HCT116 (cell line): ENCODE measurements at regions not wholly inside any gene's neighbourhood (a gene's known extent, or its start where the extent isn't known, plus 50 kb on each side); places are given as distances from the start of the nearest gene placed in this dataset.

Source experiments
- ATAC-seq: fragments of 200-7000 bp; cut with Tn5 transposase; 2 replicates; pipeline ENCODE4 v1.9.1; 2020; ENCODE audit warnings: mild to moderate bottlenecking, moderate library complexity
- BruUV-seq: library from RNA; stranded (reverse); fragments of 400-500 nt; replicated peaks from 2 replicates; lab custom pipeline; 2021; lab: Mats Ljungman, UMichigan
- CTCF ChIA-PET: fragments of 300-600 bp; sonication (Branson Sonifier 250); formaldehyde crosslinking; loops from one replicate; lab custom pipeline; 2021; ENCODE audit warnings: antibody characterized with exemption; lab: Charles Lee
- POLR2A ChIA-PET: fragments of 300-600, 350-600 bp; sonication (Branson Sonifier 250); formaldehyde crosslinking; loops from one replicate; lab custom pipeline; 2021; ENCODE audit warnings: antibody characterized with exemption; lab: Charles Lee
- RAD21 ChIA-PET, 2 experiments: fragments of 300-600 bp; sonication (Branson Sonifier 250); formaldehyde crosslinking; loops; one replicate each; lab custom pipeline; 2023; ENCODE audit warnings: low total read pairs in 2 of 2; ENCODE audit not compliant: uncharacterized antibody in 2 of 2, unreplicated experiment in 2 of 2, low non-redundant PET in 1 of 2; lab: Charles Lee
- DNase-seq: peaks from one replicate; pipeline ENCODE4 v3.0.0-alpha.2; 2010; ENCODE audit warnings: low read depth, low spot score
- H2AFZ ChIP-seq: fragments of 200-600 bp; shearing (Covaris generic), sonication (generic); 2 replicates; pipeline ENCODE4 v1.6.1; 2017; ENCODE audit warnings: low read depth, mixed run types, mixed read lengths, antibody characterized with exemption, low read length; ENCODE audit not compliant: poor library complexity, severe bottlenecking
- H3K27ac ChIP-seq: 2 replicates; pipeline ENCODE4 v1.5.1; 2012; ENCODE audit warnings: low read depth, low read length
- H3K27me3 ChIP-seq: fragments of 200-600 bp; sonication (generic); 2 replicates; pipeline ENCODE4 v1.6.1; 2016; ENCODE audit warnings: mixed run types, low read length, mixed read lengths; ENCODE audit not compliant: insufficient read depth
- H3K36me3 ChIP-seq, 2 experiments: fragments of 200-500 bp in 1 of 2; fragments of 200-600 bp in 1 of 2; sonication (Bioruptor generic) in 1 of 2; sonication (generic) in 1 of 2; 2 replicates each; pipeline versions ENCODE4 v1.5.1 to v1.6.1; 2014 to 2016; ENCODE audit warnings: low read length in 2 of 2, inconsistent platforms in 1 of 2, mixed read lengths in 1 of 2, mixed run types in 1 of 2; ENCODE audit not compliant: insufficient read depth in 2 of 2, control insufficient read depth in 1 of 2
- H3K4me1 ChIP-seq, 2 experiments: fragments of 200-600 bp in 1 of 2; sonication (generic) in 1 of 2; 2 replicates each; pipeline versions ENCODE4 v1.5.1 to v1.6.1; 2012 to 2017; ENCODE audit warnings: low read length in 2 of 2, inconsistent platforms in 1 of 2, mild to moderate bottlenecking in 1 of 2, mixed read lengths in 1 of 2, mixed run types in 1 of 2, moderate library complexity in 1 of 2; ENCODE audit not compliant: insufficient read depth in 2 of 2, control insufficient read depth in 1 of 2
- H3K4me2 ChIP-seq: fragments of 200-600 bp; sonication (generic); 2 replicates; pipeline ENCODE4 v1.6.1; 2017; ENCODE audit warnings: mixed run types, low read length, mixed read lengths
- H3K4me3 ChIP-seq, 2 experiments: fragments of 200-600 bp in 1 of 2; sonication (generic) in 1 of 2; replicated peaks in 1 of 2; 2 replicates each; pipeline ENCODE4 v1.5.1; 2011 to 2016; ENCODE audit warnings: low read length in 2 of 2, control low read depth in 1 of 2, low read depth in 1 of 2, mild to moderate bottlenecking in 1 of 2, mixed read lengths in 1 of 2, mixed run types in 1 of 2
- H3K79me2 ChIP-seq: fragments of 200-600 bp; sonication (generic); 2 replicates; pipeline ENCODE4 v1.6.1; 2017; ENCODE audit warnings: mild to moderate bottlenecking, mixed run types, low read length, moderate library complexity, mixed read lengths; ENCODE audit not compliant: insufficient read depth
- H3K9ac ChIP-seq: fragments of 200-600 bp; sonication (generic); 2 replicates; pipeline ENCODE4 v1.6.1; 2016; ENCODE audit warnings: low read length, mixed read lengths
- H3K9me2 ChIP-seq: fragments of 200-600 bp; sonication (generic), shearing (Covaris generic); 2 replicates; pipeline ENCODE4 v1.6.1; 2017; ENCODE audit warnings: mixed run types, mild to moderate bottlenecking, moderate library complexity; ENCODE audit not compliant: insufficient read depth
- H3K9me3 ChIP-seq, 2 experiments: fragments of 200-500 bp in 1 of 2; fragments of 200-600 bp in 1 of 2; sonication (Bioruptor generic) in 1 of 2; sonication (generic) in 1 of 2; 2 replicates each; pipeline ENCODE4 v1.6.1; 2014 to 2017; ENCODE audit warnings: low read length in 2 of 2, mixed read lengths in 2 of 2, inconsistent platforms in 1 of 2, low read depth in 1 of 2, mild to moderate bottlenecking in 1 of 2, mixed run types in 1 of 2, moderate library complexity in 1 of 2; ENCODE audit not compliant: control insufficient read depth in 1 of 2, insufficient read depth in 1 of 2
- H4K20me1 ChIP-seq: fragments of 200-600 bp; sonication (generic), shearing (Covaris generic); 2 replicates; pipeline ENCODE4 v1.6.1; 2017; ENCODE audit warnings: mixed run types, mild to moderate bottlenecking, moderate library complexity; ENCODE audit not compliant: insufficient read depth
- CBX3 ChIP-seq: IDR thresholded peaks from 2 replicates; pipeline ENCODE4 v1.6.1; 2012; ENCODE audit warnings: low read depth
- CEBPB ChIP-seq: IDR thresholded peaks from 2 replicates; pipeline ENCODE4 v1.6.1; 2012; ENCODE audit warnings: low read depth
- ELF1 ChIP-seq: IDR thresholded peaks from 2 replicates; pipeline ENCODE4 v1.6.1; 2012; ENCODE audit warnings: low read depth, borderline replicate concordance
- FOSL1 ChIP-seq: IDR thresholded peaks from 2 replicates; pipeline ENCODE4 v1.6.1; 2012; ENCODE audit warnings: low read depth
- JUND ChIP-seq: IDR thresholded peaks from 2 replicates; pipeline ENCODE4 v1.6.1; 2012
- POLR2AphosphoS5 ChIP-seq: IDR thresholded peaks from 2 replicates; pipeline ENCODE4 v1.6.1; 2011; ENCODE audit warnings: mild to moderate bottlenecking, low read depth, low read length, moderate library complexity
- SIN3A ChIP-seq: IDR thresholded peaks from 2 replicates; pipeline ENCODE4 v1.6.1; 2012; ENCODE audit warnings: low read depth
- SRF ChIP-seq: IDR thresholded peaks from 2 replicates; pipeline ENCODE4 v1.6.1; 2012; ENCODE audit warnings: low read depth
- YY1 ChIP-seq: IDR thresholded peaks from 2 replicates; pipeline ENCODE4 v1.6.1; 2011; ENCODE audit warnings: low read length, low read depth, moderate library complexity, mild to moderate bottlenecking; ENCODE audit not compliant: insufficient replicate concordance; ENCODE audit errors: extremely low read depth
- ZFX ChIP-seq: fragments of 450-650 bp; IDR thresholded peaks from 2 replicates; pipeline ENCODE4 v1.6.1; 2017
- intact Hi-C: fragments of 100-400 bp; cut with micrococcal nuclease; formaldehyde crosslinking; loops from 2 replicates; pipeline ENCODE4 v1.10.0; 2022
- TF ChIP-seq, protein P1 (sequence below): IDR thresholded peaks from 2 replicates; pipeline ENCODE4 v1.6.1; 2011; ENCODE audit warnings: mild to moderate bottlenecking, low read length, moderate library complexity; ENCODE audit not compliant: insufficient replicate concordance; ENCODE audit errors: extremely low read depth
- TF ChIP-seq, protein P2 (sequence below): IDR thresholded peaks from 2 replicates; pipeline ENCODE4 v1.6.1; 2012; ENCODE audit warnings: low read depth
- TF ChIP-seq, protein P3 (sequence below), 3 experiments: fragments of 200-600 bp in 1 of 3; sonication (generic) in 1 of 3; IDR thresholded peaks in 2 of 3; conservative IDR thresholded peaks in 1 of 3; 2 replicates each; pipeline ENCODE4 v1.5.1; 2012 to 2017; ENCODE audit warnings: low read depth in 2 of 3, low read length in 2 of 3, antibody characterized with exemption in 1 of 3, borderline replicate concordance in 1 of 3, control low read depth in 1 of 3, mild to moderate bottlenecking in 1 of 3, mixed read lengths in 1 of 3, mixed run types in 1 of 3, moderate library complexity in 1 of 3; ENCODE audit not compliant: insufficient read depth in 1 of 3

DNA sequence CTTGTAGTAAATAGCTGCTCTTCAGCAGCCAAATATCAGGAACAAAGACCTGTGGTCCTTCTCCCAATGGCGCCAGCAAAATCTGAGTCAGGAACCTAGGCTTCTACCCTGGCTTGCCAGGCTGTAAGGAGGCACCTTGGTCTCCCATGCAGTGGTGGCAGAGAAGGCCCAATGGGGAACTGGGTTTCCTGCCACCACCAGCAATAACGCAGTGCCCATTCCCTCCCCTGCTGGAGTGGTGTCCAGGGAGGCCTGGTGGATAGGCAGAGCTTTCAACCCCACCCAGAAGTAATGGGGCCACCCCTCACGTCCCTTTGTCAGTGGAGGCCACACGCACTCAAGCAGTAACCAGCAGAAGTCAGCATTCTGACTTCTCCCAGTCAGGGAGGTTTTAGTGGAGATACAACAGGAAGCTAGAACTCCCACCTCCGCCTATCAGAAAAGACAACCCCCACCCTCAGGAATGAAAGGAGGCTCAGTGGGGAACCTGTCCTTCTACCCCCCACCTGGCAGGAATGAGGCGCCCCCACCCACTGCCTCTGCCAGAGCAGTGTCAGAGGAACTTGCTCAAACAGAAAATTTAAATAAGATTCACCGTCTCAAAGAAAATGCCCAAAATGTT, 132.4 kb downstream of the COPS8 start:
- POLR2A ChIA-PET: no interaction called here
- Histone ChIP-seq H3K27me3 (peaks cover 3% of the 10 kb centered on the region; the same call in 1 of the 2 replicates), H3K4me1 (peaks cover 0 to 2% of the 10 kb centered on the region in 2 experiments; a peak in 1 of 4 replicates), H3K27ac (no peak overlapping the region), H4K20me1 (no peaks in the 10 kb centered on the region), H3K9ac (no peak overlapping the region), H3K4me3 (no peak overlapping the region), H3K9me3 (no peaks in the 10 kb centered on the region), H3K36me3 (no peaks in the 10 kb centered on the region), H3K79me2 (no peaks in the 10 kb centered on the region), H2AFZ (no peak overlapping the region), H3K9me2 (no peaks in the 10 kb centered on the region), H3K4me2 (no peak overlapping the region)
- TF ChIP-seq FOSL1 (no peak), YY1 (no peak), SIN3A (no peak), CEBPB (no peak)
- CTCF ChIA-PET: no interaction called here
- RAD21 ChIA-PET: no interaction called here
- DNase-seq: no peak
- BruUV-seq: no TSS peak
- intact Hi-C loops: no loop called here
- no peak for ATAC-seq

DNA sequence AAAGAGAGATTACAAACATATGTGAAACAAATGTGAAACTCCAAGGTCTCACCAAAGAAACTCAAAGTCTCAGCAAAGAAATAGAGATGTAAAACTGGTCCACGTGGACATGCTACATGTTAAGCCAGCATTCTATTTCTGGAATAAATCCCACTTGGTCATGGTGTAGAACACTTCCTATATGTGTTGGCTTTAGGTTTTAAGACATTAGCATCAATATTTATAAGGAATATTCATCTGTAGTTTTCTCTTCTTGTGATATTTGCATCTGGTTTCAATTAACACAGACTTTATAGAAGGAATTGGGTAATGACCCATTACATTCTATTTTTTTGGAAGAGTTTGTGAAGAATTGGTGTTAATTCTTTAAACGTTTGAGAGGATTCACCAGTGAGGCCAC, 133.1 kb downstream of the COPS8 start:
- Histone ChIP-seq H3K27ac (no peak overlapping the region), H2AFZ (no peak overlapping the region), H4K20me1 (no peaks in the 10 kb centered on the region), H3K4me1 (peaks cover 0 to 7% of the 10 kb centered on the region in 2 experiments; a peak in 1 of 4 replicates), H3K4me2 (no peak overlapping the region), H3K79me2 (no peaks in the 10 kb centered on the region), H3K36me3 (no peaks in the 10 kb centered on the region), H3K27me3 (peaks cover 3% of the 10 kb centered on the region; the same call in 1 of the 2 replicates), H3K4me3 (no peak overlapping the region), H3K9me3 (no peaks in the 10 kb centered on the region), H3K9me2 (no peaks in the 10 kb centered on the region), H3K9ac (no peak overlapping the region)
- DNase-seq: no peak
- ChIA-PET RAD21 (no interaction called here), POLR2A (no interaction called here), CTCF (no interaction called here)
- no peak for ATAC-seq
- intact Hi-C loops: no loop called here
- BruUV-seq: no TSS peak
- TF ChIP-seq, protein P1, sequence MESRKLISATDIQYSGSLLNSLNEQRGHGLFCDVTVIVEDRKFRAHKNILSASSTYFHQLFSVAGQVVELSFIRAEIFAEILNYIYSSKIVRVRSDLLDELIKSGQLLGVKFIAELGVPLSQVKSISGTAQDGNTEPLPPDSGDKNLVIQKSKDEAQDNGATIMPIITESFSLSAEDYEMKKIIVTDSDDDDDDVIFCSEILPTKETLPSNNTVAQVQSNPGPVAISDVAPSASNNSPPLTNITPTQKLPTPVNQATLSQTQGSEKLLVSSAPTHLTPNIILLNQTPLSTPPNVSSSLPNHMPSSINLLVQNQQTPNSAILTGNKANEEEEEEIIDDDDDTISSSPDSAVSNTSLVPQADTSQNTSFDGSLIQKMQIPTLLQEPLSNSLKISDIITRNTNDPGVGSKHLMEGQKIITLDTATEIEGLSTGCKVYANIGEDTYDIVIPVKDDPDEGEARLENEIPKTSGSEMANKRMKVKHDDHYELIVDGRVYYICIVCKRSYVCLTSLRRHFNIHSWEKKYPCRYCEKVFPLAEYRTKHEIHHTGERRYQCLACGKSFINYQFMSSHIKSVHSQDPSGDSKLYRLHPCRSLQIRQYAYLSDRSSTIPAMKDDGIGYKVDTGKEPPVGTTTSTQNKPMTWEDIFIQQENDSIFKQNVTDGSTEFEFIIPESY: no peak
- TF ChIP-seq SRF (no peak), JUND (no peak), SIN3A (no peak), POLR2AphosphoS5 (no peak), FOSL1 (no peak), CBX3 (no peak), ELF1 (no peak), ZFX (no peak), CEBPB (no peak)
- TF ChIP-seq, protein P2, sequence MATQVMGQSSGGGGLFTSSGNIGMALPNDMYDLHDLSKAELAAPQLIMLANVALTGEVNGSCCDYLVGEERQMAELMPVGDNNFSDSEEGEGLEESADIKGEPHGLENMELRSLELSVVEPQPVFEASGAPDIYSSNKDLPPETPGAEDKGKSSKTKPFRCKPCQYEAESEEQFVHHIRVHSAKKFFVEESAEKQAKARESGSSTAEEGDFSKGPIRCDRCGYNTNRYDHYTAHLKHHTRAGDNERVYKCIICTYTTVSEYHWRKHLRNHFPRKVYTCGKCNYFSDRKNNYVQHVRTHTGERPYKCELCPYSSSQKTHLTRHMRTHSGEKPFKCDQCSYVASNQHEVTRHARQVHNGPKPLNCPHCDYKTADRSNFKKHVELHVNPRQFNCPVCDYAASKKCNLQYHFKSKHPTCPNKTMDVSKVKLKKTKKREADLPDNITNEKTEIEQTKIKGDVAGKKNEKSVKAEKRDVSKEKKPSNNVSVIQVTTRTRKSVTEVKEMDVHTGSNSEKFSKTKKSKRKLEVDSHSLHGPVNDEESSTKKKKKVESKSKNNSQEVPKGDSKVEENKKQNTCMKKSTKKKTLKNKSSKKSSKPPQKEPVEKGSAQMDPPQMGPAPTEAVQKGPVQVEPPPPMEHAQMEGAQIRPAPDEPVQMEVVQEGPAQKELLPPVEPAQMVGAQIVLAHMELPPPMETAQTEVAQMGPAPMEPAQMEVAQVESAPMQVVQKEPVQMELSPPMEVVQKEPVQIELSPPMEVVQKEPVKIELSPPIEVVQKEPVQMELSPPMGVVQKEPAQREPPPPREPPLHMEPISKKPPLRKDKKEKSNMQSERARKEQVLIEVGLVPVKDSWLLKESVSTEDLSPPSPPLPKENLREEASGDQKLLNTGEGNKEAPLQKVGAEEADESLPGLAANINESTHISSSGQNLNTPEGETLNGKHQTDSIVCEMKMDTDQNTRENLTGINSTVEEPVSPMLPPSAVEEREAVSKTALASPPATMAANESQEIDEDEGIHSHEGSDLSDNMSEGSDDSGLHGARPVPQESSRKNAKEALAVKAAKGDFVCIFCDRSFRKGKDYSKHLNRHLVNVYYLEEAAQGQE: no peak
- TF ChIP-seq, protein P3, sequence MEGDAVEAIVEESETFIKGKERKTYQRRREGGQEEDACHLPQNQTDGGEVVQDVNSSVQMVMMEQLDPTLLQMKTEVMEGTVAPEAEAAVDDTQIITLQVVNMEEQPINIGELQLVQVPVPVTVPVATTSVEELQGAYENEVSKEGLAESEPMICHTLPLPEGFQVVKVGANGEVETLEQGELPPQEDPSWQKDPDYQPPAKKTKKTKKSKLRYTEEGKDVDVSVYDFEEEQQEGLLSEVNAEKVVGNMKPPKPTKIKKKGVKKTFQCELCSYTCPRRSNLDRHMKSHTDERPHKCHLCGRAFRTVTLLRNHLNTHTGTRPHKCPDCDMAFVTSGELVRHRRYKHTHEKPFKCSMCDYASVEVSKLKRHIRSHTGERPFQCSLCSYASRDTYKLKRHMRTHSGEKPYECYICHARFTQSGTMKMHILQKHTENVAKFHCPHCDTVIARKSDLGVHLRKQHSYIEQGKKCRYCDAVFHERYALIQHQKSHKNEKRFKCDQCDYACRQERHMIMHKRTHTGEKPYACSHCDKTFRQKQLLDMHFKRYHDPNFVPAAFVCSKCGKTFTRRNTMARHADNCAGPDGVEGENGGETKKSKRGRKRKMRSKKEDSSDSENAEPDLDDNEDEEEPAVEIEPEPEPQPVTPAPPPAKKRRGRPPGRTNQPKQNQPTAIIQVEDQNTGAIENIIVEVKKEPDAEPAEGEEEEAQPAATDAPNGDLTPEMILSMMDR (IDR thresholded peaks at IDR 0.05 in 2 of 3, conservative IDR thresholded peaks at IDR 0.05 in 1 of 3; ENCODE audit: borderline replicate concordance in 1 of 3, insufficient read depth in 1 of 3, low read depth in 2 of 3, low read length in 2 of 3): no peak
